ENCODE measurements at regions not wholly inside any gene's neighbourhood (a gene's known extent, or its start where the extent isn't known, plus 50 kb on each side); places are given as distances from the start of the nearest gene placed in this dataset.

- no peak for DNase-seq (ENCODE audit: low read depth)
Measured at GRCh38 chr9:108103046-108103693, 613.6 kb upstream of the KLF4 start.

DNA sequence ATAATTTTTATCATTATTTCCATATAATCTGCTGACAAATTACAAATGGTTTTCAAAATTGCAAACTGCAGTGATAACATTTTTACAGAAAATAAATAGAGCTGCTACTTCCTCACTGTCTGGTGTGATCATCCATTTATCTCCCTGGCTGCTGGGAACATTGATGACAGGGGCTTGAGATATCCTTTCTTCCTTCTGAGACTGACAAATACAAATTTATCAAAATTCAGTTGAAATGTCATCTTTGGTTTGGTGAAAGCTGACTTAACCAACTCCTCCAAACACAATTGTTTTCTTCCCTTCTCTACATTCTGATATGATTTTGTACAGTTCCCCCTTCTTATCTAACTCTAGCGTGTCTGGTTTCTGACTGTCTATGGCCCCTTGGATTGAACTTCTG, 611.8 kb upstream of the KLF4 start:
- no peak for DNase-seq (ENCODE audit: low read depth)

DNA sequence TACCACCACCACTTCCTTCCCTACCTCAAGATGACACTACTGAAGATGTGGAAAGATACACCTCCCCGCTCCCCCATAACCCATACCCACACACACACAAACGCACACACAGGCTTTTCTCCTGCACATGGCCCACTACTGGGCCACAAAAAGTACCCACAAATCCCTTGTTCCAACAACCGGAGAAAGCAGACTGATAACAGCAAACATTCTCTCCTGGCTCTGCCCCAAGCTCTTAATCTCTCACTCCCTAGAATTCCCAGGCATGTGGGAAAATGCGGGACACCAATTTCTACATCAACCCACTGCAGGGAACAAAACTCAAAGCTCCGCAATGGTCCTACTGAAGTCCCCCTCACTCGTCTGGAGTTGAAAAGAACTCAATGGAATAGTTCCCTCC, 611.0 kb upstream of the KLF4 start:
- DNase-seq (ENCODE audit: low read depth) = no peak

GRCh38 chr9:108099854-108100253, 610.3 kb upstream of the KLF4 start:
- no peak for DNase-seq (ENCODE audit: low read depth)

DNA sequence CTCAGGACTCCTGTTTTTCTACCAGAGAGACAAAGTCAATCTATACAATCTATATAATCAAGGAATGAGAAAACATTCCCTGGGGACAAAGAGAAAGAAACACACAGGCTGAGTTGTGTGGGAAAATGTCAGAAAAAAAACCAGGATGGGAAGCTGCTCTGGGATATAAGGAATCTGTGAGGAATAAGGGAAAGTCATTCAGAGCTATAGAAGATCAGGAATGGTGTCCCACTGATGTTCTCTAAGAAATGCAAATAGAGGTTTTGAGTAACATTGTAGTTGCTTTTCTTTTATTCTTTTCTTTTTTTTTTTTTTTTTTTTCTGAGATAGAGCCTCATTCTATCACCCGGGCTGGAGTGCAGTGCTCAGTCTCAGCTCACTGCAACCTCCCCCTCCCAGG, 605.9 kb upstream of the KLF4 start:
- no peak for DNase-seq (ENCODE audit: low read depth)

GRCh38 chr9:108094676-108094993, 605.1 kb upstream of the KLF4 start:
- no peak for DNase-seq (ENCODE audit: low read depth)

- DNase-seq (ENCODE audit: low read depth) = no peak
Measured at GRCh38 chr9:108093773-108094675, 604.5 kb upstream of the KLF4 start.

- DNase-seq (ENCODE audit: low read depth) = no peak
Measured at GRCh38 chr9:108088916-108089315, 599.3 kb upstream of the KLF4 start.

GRCh38 chr9:108087781-108088180, 598.2 kb upstream of the KLF4 start:
- no peak for DNase-seq (ENCODE audit: low read depth)

GRCh38 chr9:108086624-108087023, 597.1 kb upstream of the KLF4 start:
- DNase-seq (ENCODE audit: low read depth) = no peak

- no peak for DNase-seq (ENCODE audit: low read depth)
Measured at GRCh38 chr9:108085294-108085693, 595.7 kb upstream of the KLF4 start.

- no peak for DNase-seq (ENCODE audit: low read depth)
Measured at GRCh38 chr9:108083796-108084352, 594.3 kb upstream of the KLF4 start.

- DNase-seq (ENCODE audit: low read depth) = no peak
Measured at GRCh38 chr9:108083160-108083750, 593.7 kb upstream of the KLF4 start.

DNA sequence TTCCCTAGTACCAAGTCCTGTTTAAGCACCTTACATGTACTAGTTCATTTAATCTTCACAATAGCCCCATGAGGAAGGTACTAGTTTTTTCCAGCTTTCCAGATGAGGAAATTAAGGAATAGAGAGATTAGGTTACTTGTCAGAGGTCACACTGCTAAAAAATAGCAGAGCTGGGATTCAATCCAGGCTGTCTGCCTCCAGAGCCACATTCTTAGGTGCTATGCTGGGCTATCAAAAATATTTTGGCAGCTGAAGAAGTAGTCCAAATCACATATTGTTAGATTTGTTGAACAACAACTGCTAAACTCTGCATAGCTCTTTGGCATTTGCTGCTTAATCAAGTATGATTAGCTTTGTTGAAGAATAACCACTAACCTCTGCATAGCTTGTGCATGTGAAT, 591.5 kb upstream of the KLF4 start:
- DNase-seq (ENCODE audit: low read depth) = no peak

DNA sequence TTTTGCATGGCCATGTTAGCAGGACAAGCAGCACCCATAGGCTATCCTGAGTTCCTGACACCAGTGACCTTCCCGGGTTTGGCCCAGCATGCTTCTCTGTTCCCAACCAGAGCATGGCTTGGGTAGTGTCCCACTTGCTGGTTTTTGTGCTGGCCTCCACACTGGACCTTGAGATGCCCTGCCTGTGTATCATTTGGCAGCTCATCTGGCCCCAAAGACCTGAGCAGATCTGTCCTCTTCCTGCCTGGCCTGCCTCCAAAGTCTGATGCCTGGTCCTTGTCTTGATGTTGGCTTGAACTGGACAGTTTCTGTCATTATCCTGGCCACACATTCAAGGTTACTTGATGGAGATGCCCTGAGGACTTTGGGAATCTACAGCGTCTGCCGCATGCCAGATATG, 590.7 kb upstream of the KLF4 start:
- no peak for DNase-seq (ENCODE audit: low read depth)

GRCh38 chr9:108078811-108079210, 589.2 kb upstream of the KLF4 start:
- DNase-seq (ENCODE audit: low read depth) = no peak

GRCh38 chr9:108078375-108078774, 588.8 kb upstream of the KLF4 start:
- no peak for DNase-seq (ENCODE audit: low read depth)

- DNase-seq (ENCODE audit: low read depth) = no peak
Measured at GRCh38 chr9:108077556-108077955, 588.0 kb upstream of the KLF4 start.

GRCh38 chr9:108074900-108075299, 585.3 kb upstream of the KLF4 start:
- no peak for DNase-seq (ENCODE audit: low read depth)

GRCh38 chr9:108073823-108074222, 584.3 kb upstream of the KLF4 start:
- DNase-seq (ENCODE audit: low read depth) = no peak

DNA sequence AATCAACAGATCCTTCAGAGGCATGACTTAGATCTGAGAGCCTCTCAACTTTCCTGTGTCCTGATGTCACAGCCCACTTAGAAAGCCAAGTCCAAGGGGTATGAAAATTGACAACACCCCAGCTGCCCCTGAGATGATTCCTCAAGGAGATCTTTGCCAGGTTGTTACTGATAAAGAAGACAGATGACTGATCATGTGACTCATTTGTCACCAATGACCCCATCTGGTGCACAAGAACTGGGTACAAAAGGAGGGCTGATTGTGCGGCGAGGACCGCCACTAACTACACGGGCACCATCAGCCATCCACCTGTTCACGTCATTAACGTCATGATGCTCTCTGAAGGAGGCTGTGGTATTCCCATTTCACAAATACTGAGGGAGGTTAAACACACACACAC, 583.2 kb upstream of the KLF4 start:
- DNase-seq (ENCODE audit: low read depth) = no peak

DNA sequence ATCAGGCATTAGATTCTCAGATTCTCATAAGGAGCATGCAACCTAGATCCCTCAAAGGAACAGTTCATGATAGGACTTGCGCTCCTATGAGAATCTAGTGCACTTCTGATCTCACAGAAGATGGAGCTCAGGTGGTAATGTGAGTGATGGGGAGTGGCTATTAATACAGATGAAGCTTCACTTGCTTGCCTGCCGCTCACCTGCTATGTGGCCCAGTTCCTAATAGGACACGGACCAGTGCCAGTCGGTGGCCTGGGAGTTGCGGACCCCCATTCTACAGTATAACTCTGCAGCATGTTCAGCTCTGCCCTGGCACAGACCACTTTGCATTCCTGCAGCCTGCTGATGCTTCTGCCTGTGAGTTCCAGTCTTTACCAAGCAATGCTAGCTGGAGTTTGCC, 581.3 kb upstream of the KLF4 start:
- no peak for DNase-seq (ENCODE audit: low read depth)

DNA sequence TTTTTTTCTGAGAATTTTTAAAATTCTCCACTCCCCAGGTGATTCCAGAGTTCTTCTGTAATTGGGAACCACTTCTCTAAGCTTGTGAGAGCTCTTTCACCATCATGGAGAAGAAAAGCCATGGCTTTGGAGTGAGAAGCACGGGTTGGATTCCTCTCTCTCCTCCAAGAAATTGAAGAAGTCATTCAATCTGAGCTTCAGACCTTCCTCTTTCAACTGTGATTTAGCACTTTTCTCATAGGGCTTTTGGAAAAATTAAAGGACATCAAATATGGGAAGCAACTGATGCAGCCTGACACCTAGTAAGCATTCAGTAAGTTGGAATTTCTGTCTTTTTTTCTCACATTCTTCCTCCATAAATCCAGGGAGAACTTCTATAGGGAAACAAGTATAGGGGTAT, 580.4 kb upstream of the KLF4 start:
- no peak for DNase-seq (ENCODE audit: low read depth)

Measured in HS-5 (cell line).